ENCODE measurements at regions not wholly inside any gene's neighbourhood (a gene's known extent, or its start where the extent isn't known, plus 50 kb on each side); places are given as distances from the start of the nearest gene placed in this dataset.

GRCh38 chr10:59454171-59454919, 92.0 kb upstream of the FAM13C start:
- no peak overlapping the region for H3K4me3 ChIP-seq
- no peaks in the 10 kb centered on the region for H3K79me2 ChIP-seq (ENCODE audit: control insufficient read depth, insufficient read depth, low read length)
- no peaks in the 10 kb centered on the region for H3K4me1 ChIP-seq (replicated peaks in 1 of 2; ENCODE audit: control insufficient read depth in 2 of 2, insufficient read depth in 2 of 2, low read length in 2 of 2)
- CTCF ChIA-PET (ENCODE audit: low intra/inter-chr PET ratio) = no interaction called here
- no peak overlapping the region for H3K9ac ChIP-seq (ENCODE audit: insufficient read depth in 1 of 2, low read depth in 2 of 2, low read length in 2 of 2)
- no peaks in the 10 kb centered on the region for H3K36me3 ChIP-seq (ENCODE audit: control insufficient read depth, insufficient read depth, low read length)
- H3K4me2 ChIP-seq (ENCODE audit: insufficient read depth, low read length) = no peak overlapping the region
- POLR2A ChIA-PET = no interaction called here
- no TSS peak for BruUV-seq (replicated peaks)
- DNase-seq (ENCODE audit: extremely low read depth in 1 of 4, low spot score in 3 of 4) (no peak), FAIRE-seq (no peak), ATAC-seq (no peak)
- H3K27me3 ChIP-seq (ENCODE audit: control insufficient read depth in 2 of 2, insufficient read depth in 2 of 2, low read length in 2 of 2) = no peaks in the 10 kb centered on the region
- intact Hi-C loops (cut with micrococcal nuclease) (no loop called here), in situ Hi-C loops (cut with MboI) (no loop called here)
- H4K20me1 ChIP-seq (replicated peaks; ENCODE audit: control insufficient read depth, insufficient read depth, low read length) = no peaks in the 10 kb centered on the region
- H3K9me1 ChIP-seq (ENCODE audit: control insufficient read depth, insufficient read depth, low read length) = no peaks in the 10 kb centered on the region
- 2% methylated on average over 5 of the region's 5 CpGs for WGBS (ENCODE audit: insufficient coverage, low coverage, missing lambda C conversion rate)
- H3K9me3 ChIP-seq (replicated peaks; ENCODE audit: control insufficient read depth, insufficient read depth, low read depth, low read length) = no peaks in the 10 kb centered on the region
- H3K27ac ChIP-seq (ENCODE audit: extremely low read depth, low read depth, low read length) = no peak overlapping the region
- no peak overlapping the region for H2AFZ ChIP-seq (ENCODE audit: low read depth, low read length)
- TF ChIP-seq PHB2 (IDR thresholded peaks at IDR 0.05; ENCODE audit: low read depth) (no peak), NFXL1 (CRISPR knock-in tag; IDR thresholded peaks at IDR 0.05) (no peak), EWSR1 (IDR thresholded peaks at IDR 0.05; ENCODE audit: borderline replicate concordance, low read depth, partially characterized antibody) (no peak), HDAC6 (IDR thresholded peaks at IDR 0.05; ENCODE audit: low read depth, low read length) (no peak), HIVEP1 (CRISPR knock-in tag; IDR thresholded peaks at IDR 0.05) (no peak), MECOM (CRISPR knock-in tag; IDR thresholded peaks at IDR 0.05) (no peak)
- TF ChIP-seq, protein P1, sequence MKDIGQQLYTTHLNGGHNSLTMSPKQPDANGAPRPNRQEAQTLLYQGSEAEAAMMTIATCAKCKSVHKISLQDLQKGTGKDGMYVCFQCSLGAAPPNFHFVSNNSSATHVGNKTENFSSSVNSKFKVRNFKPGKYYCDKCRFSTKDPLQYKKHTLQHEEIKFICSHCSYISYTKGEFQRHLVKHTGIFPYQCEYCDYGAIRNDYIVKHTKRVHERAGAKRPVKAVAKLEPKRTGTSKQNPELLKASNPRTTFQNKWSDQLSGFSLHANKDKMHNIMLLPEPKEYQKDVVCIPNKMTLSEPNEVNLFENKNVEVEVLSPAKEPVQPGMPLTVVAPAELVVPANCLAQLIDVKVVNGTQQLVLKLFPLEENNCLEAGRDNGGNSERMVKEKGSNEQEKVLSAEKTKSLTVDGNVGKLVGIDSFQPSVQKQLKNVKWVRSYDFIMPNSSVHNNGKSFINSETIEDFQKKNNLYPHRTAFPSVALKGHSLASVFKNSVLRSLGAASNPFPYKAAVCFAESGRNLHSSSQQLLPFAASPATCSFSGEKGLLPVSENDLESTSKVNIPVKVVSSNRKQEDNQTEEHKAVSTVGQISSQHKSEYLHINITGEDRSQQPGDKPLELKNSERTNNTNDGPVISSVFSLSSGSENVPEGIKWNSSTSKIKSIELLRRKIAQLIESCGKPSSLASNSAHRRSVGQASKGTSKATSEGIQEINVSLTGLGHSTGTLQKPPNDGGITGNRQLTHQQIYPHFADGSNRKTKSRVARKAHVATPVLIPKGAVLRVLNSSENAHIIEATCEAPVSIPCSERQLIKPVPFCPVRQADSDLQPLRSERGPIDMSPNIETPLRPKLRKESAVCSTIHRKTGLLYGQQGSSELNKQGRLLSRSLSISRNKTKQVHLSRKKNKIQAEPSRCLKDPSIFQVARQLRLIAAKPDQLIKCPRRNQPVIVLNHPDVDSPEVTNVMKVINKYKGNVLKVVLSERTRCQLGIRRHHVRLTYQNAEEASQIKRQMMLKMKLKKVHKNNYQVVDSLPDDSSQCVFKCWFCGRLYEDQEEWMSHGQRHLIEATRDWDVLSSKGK (CRISPR knock-in tag; IDR thresholded peaks at IDR 0.05) = no peak
- TF ChIP-seq, protein P2, sequence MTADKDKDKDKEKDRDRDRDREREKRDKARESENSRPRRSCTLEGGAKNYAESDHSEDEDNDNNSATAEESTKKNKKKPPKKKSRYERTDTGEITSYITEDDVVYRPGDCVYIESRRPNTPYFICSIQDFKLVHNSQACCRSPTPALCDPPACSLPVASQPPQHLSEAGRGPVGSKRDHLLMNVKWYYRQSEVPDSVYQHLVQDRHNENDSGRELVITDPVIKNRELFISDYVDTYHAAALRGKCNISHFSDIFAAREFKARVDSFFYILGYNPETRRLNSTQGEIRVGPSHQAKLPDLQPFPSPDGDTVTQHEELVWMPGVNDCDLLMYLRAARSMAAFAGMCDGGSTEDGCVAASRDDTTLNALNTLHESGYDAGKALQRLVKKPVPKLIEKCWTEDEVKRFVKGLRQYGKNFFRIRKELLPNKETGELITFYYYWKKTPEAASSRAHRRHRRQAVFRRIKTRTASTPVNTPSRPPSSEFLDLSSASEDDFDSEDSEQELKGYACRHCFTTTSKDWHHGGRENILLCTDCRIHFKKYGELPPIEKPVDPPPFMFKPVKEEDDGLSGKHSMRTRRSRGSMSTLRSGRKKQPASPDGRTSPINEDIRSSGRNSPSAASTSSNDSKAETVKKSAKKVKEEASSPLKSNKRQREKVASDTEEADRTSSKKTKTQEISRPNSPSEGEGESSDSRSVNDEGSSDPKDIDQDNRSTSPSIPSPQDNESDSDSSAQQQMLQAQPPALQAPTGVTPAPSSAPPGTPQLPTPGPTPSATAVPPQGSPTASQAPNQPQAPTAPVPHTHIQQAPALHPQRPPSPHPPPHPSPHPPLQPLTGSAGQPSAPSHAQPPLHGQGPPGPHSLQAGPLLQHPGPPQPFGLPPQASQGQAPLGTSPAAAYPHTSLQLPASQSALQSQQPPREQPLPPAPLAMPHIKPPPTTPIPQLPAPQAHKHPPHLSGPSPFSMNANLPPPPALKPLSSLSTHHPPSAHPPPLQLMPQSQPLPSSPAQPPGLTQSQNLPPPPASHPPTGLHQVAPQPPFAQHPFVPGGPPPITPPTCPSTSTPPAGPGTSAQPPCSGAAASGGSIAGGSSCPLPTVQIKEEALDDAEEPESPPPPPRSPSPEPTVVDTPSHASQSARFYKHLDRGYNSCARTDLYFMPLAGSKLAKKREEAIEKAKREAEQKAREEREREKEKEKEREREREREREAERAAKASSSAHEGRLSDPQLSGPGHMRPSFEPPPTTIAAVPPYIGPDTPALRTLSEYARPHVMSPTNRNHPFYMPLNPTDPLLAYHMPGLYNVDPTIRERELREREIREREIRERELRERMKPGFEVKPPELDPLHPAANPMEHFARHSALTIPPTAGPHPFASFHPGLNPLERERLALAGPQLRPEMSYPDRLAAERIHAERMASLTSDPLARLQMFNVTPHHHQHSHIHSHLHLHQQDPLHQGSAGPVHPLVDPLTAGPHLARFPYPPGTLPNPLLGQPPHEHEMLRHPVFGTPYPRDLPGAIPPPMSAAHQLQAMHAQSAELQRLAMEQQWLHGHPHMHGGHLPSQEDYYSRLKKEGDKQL (CRISPR knock-in tag; IDR thresholded peaks at IDR 0.05; ENCODE audit: borderline replicate concordance) = no peak
